NOMO-1 (cell line): ENCODE measurements at regions not wholly inside any gene's neighbourhood (a gene's known extent, or its start where the extent isn't known, plus 50 kb on each side); places are given as distances from the start of the nearest gene placed in this dataset.

Source experiments
- DNase-seq, 2 experiments: peaks; one replicate each; lab custom pipeline; 2025; ENCODE audit not compliant: unreplicated experiment in 2 of 2; lab: John Stamatoyannopoulos, UW

DNA sequence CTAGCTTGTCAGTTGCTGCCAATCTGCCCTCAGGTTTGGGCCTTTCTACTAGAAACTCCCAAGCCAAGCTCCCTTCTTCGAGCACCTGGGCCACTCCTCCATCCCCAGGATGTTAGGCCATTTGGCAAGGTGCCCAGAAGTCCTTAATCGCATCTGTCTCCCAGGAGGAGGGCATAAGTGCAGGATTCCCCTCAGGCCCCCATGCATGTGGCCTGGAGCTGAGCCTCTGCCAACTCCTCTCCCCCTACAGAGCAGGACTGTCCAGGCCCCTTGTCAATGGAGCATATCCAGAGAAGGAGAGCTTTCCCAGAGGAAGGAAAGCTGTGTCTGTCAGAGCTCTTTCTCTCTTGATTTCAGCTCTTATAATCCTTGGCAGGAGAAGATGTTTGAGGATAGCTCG lies 182.6 kb upstream of the ROPN1 start:
- DNase-seq: no peak

DNA sequence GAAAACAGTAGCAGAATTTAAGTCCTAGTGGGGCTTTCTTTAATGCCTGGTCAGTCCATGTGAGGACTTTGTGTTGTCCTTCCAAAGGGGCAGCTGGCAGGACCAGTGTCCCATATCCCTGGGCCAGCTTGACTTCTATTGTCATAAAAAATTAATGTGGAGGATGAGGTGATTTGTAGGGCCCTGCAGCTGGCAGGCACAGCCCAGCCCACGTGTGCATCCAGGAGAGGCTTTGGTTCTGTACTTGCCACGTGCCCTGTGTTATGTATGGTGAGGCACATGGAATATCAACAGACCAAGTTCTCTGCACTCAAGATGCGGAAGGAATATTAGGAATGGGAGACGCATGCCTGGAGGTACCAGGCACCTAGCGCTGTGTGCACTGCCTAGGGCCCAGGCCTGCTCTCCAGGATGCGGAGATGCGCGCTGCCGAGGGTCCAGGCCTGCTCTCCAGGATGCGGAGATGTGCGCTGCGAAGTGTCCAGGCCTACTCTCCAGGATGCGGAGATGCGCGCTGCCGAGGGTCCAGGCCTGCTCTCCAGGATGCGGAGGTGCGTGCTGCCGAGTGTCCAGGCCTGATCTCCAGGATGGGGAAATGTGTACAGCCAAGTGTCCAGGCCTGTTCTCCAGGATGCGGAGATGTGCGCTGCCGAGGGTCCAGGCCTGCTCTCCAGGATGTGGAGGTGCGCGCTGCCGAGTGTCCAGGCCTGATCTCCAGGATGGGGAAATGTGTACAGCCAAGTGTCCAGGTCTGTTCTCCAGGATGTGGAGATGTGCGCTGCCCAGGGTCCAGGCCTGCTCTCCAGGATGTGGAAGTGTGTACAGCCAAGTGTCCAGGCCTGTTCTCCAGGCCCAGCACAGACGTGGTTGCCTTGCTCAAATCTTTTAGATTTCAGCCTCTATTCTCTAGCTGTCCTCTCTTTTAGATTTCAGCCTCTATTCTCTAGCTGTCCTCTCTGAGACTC lies 183.3 kb upstream of the ROPN1 start:
- no peak for DNase-seq

DNA sequence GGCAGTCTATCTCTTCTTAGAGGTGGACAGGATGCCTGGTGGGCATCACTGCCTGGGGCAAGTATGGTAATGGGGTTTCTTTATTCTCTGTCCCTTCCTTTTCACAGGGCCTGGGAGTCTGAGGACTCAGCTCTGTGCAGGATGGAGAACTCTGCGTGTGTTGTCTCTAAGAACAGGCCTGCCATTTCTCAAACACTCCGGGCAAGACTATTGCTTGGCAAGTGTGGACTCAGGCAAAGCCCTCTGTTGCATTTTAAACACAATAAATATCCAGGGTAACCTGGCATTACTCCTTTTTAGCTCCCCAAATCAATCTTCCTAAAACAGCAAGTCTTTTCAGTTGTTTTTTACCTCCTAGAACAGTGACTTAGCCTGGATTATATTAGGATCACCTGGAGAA lies 185.1 kb upstream of the ROPN1 start:
- DNase-seq: no peak

DNA sequence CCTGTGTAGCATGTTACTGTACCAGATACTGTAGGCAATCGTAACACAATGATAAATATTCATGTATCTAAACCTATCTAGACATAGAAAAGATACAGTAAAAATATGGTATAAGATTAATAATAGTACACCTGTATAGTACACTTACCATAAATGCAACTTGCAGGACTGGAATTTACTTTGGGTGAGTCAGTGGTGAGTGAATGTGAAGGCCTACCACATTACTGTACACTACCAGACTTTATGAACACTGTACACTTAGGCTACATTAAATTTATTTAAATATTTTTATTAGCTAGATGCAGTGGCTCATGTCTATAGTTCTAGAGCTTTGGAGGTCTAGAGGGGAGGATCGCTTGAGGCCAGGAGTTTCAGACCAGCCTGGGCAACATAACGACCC lies 186.6 kb upstream of the ROPN1 start:
- DNase-seq: no peak

DNA sequence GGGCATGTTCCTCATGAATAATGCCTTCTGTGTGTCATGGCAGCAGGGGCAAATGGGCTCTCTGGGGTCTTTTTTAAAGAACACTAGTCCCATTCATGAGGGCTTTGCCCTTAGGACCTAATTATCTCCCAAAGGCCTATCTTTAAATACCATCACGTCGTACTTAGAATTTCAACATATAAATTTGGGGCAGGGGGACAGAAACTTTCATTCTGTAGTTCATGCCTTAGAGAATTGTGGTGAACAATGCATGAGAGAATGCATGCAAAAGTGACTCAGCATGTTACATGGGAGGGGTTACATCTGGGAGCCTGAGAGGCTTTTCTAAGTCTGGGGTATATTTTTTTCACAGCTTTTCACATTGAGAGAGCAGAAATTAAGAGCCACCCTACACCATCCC lies 208.5 kb upstream of the ROPN1 start:
- DNase-seq: no peak

DNA sequence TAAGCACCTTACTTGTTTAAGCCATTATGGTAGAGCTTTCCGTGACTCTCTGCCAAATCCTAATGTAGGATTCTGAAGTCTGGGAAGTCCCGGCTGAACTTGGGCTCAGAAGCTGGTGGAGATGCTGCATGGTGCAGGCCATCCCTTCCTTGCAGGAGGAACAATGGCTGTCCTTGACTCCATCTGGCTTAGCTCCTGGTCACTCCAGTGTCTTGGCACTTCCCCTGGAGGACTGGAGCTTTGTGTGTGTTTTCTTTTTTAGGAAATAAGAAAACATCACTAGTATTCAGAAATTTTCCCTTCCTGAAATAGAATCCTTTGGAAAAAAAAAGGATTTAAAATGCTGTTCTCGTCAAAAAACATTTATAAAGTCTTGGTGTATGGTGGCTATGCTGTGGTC lies 209.3 kb upstream of the ROPN1 start:
- no peak for DNase-seq

DNA sequence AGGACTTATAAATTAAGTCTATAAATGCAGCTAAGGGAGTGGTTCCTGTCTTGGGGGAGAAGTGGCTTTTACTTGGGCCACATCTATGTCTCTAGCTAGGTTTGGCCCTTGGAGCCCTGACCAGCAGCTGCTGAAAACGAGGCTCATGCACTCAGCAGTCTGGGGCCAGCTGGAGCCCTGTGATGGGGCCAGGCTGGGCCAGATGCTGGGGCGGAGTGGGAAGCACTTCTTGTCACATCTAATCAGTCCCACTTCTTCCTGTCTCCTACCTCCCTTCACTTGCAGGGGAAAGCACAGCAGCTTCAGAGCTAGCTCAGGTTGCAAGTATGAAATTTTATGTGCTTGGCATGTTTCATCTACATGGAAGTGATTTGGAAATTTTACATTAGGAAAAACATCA lies 209.9 kb upstream of the ROPN1 start:
- DNase-seq: no peak

DNA sequence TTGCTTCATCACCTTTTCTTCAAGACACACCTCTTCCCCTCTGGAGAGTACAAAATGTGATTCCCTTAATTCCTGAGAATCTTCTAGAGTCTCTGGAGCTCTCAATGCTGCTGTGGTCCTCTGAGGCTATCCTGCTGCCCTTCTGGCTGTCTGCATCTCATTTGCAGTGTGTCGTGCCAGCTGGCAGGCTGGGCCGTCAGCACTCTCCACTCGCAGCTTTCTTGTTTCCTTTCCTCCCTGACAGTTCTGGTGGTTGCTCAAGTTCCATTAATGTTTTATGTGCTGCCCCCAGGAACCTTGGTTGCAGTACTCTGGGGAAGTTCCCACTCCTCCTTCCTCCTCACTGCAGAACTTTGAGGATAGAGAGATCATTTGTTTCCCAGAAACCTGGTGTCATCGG lies 210.8 kb upstream of the ROPN1 start:
- DNase-seq: no peak

DNA sequence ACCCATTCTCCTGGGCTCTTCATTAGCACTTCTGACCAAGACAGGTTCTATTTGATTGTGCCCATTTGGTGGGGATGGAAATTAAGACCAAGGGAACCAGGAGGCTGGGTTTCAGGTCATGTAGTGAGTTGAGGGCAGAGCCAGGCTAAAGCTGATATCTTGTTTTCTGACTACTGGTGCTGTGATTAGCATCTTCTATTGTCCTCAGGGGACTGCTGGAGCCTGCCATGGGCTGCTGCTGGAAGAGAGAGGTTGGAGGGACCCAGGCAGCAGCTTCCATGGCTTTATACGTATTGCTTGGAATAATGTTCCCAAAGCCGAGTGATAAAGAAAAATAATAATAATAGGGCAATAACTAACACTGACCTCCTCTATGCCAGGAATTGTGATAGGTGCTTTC lies 211.4 kb upstream of the ROPN1 start:
- DNase-seq: no peak

DNA sequence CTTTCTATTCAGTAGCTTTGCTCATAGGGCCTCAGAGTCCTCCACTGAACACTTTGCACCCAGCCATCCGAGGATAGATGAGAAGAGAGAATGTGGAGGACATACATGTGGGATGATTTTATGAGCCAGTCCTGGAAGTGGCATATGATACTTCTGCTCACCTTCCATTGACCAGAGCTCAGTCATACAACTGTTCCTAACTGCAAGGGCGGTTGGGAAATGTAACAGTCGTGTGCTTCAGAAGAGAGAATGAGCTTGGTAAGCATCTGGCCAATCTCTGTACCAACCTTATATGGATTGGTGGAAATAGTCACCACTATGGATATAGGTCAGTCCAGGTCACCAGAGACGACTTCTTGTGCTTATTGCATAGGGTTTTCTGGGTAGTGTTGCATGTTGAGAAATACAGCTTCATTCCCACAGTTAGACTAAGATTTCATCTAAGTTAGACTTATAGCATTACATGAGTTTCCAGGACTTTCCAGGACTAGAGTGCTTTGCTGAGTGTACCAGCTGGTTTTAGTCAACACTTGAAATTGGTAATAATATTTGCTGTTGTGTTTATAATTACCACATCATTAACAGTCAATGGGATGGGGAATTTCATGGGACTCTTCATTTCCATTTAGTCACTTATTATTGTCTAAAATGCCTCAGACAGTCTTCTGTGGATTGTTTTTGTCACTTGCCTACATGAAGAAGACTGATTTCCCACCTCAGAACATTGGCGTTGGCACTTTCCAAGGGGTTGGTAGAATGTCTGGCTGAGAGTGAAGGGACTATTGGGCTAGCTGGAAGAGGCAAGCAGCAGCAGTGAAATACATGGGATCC lies 214.5 kb upstream of the ROPN1 start:
- DNase-seq: no peak

DNA sequence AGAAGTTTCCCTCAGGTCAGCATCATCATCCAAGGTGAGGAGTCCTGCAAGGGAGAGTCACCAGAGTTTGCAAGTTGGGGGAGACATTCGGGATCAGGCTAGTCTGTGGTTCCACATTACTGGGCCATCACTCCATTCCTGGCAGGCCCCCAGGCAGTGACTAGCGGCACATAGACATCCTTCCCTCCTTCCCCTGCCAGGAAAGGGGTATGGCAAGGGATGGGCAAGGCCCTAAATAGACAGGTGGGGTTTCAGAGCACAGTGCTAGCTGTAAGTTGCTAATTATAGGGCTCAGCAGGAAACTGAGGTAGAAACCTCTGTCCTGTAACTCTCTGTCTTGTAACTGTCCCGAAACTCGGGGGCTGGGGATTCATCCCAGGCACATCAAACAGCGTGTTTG lies 215.2 kb upstream of the ROPN1 start:
- DNase-seq: no peak

DNA sequence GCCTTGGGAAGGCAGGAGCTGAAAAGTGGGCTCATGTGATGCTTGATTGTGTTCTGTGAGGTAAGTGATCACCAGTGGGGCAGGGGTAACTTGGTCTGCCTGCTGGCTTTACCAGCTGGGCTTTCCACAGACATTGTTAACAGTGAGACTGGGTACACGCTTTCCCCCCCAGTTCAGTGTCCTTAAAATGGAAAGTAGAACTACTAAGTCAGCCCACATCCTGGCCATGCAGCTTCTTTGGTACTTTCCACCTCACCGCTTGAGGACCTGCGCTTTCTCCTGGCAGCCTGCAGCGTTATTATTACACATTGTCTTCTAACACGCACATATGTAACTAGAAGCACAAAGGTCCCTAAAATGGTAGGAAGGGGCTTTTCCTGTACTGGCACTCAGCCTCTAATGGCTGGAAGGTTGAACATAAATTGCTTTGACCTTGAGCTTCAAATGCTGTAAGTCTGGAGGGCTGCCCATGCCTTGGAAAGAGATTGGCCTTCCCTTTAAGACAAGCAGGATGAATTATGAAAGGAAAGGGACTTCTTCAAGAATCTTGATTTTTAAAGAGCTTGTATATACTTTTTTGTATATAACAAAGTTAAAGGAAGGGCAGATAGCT lies 216.1 kb upstream of the ROPN1 start:
- no peak for DNase-seq

DNA sequence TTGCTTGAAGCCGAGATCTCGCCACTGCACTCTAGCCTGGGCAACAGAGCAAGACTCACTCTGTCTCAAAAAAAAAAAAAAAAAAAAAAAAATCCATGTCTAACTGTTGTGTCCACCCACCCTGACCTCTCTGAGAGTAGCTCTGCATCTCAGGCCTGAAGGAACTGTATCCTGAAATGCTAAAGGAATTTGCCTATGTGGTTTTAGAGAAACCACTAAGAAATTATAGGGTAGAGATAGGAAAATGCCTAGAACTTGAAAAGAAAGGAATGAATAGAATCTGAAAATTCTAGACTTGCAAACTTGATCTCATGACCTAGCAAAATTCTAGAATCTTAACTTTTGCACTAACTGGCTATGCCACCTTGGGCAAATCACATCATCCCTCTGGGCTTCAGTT lies 217.5 kb upstream of the ROPN1 start:
- no peak for DNase-seq

DNA sequence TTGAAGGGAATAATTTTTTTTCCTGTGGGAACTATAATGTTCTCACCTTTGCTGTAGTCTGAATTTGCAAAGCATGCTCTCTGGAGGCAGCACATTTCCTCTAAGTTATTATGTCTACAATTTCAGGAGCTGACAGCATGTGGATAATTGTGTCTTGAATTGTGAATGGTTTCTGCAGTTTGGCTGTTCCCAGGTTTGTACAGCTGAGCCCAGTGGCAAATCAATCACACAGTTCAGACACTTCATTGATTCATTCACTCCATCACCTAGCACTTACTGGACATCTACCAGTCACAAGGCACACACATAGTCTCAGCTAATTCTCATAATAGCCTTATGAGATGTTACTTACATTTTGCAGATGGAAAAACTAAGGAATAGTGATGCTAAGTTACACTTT lies 219.0 kb upstream of the ROPN1 start:
- DNase-seq: no peak

DNA sequence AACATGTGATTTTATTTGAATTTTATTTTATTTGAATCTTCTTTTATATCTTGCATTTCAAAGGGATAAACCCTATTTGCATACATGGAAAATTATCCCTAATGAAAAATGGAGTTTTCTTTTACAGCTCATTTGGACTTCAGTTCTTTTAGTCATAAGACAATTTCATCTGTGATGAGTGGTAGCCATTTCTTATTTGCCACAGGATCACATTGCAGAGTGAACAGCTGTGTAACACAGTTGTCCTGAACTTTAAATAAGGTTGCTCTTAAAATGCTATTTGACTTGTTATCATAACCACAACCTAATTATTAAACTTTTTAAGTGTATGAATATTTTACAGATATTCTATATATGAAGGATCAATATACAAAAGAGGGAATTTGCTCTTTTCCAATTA lies 221.7 kb upstream of the ROPN1 start:
- DNase-seq: no peak

DNA sequence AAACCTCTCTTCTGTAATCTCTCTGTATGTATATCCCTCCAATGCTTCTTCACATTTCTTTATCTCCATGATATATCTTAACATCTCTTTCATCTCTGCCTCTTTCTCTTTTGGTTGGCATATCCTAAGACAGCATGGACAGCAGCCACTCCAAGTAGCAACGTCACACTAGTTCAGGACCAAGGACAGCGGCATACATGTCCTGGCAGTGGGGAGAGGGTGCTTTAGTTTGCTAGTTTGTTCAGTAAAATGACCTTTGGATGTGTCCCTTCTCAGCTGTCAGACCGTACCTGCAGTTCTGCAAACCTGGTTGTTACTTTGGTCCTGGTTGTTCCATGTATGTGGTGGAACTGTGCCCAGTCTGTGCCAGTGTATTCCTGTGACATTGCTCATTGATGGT lies 225.6 kb upstream of the ROPN1 start:
- peak in 1 of 2 experiments; percentile 2 for DNase-seq

DNA sequence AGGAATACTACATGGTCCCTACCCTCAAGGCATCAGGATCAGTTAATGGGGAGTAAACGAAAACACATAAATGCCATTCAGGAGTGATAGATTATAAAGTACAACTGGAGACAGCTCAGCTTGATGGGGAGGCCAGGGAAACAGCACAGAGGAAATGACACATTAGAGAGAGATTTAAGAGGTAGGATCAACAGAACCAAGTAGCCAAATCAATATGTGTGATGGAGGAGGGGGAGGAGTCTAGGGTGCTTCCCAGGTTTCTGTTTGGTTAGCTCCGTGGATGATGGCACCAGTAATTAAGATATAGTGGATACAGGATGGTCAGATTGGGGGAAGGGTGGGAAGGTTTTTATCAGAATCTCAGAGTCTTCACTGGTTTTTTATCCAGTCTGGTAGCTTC lies 229.5 kb upstream of the ROPN1 start:
- DNase-seq: no peak

DNA sequence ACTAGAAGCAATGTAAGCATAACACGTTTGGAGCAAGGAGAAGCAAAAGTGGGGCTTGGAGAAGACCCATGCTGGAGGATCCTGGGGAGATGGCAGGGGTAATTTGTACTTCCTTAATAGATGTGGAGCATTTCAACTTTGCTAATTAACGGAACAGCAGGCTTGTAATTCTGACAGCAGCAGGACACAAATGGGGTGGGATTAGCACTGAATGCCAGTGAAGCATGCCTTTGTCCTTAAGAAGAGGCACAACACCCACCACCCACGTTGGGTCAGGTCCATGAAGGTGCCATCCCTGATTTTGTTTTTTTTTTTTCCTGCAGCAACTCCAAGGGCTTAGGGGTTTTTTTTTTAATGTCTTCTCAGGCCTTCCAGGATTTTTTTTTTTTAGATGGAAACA lies 231.9 kb upstream of the ROPN1 start:
- no peak for DNase-seq

DNA sequence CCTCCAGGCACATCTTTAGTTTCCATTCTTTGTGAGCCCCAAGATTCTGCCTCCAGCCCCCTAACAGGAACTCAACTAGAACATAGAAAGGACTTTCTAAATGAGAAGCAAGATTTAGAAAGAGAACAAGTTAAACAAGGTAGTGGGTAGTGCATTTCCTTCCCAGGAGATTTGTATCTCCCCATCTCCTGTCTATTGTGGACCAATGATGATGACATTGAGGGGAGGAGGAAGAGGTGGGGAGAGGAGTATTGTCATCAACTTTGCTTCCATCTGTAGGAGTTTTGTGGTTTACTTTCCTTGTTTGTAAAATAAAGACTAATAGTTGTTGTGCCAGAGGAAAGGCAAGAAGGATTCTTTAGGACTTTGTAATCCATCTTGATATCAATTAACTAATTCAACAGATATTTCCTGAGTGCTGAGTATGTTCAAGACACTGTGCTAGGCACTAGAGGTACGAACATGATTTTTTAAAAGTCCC lies 235.3 kb upstream of the ROPN1 start:
- DNase-seq: no peak

DNA sequence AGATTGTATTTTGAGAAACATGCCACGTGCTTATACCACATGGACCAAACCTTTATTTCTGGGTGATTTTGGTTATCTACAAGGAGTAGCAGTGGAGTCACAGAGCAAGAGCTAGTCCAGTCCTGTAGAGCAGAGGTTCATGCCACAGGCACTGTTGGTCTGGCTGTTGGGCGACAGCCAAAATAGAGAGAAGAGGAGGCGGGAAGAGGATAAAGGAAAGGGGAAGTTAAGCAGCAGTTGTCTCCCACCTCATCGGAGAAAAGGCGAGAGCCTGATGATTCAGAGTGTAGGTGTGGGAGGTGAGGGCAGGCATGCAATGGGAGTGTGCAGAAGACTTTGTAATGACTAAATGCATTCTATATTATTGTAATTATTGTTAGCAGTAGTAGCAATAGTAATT lies 237.5 kb upstream of the ROPN1 start:
- no peak for DNase-seq

DNA sequence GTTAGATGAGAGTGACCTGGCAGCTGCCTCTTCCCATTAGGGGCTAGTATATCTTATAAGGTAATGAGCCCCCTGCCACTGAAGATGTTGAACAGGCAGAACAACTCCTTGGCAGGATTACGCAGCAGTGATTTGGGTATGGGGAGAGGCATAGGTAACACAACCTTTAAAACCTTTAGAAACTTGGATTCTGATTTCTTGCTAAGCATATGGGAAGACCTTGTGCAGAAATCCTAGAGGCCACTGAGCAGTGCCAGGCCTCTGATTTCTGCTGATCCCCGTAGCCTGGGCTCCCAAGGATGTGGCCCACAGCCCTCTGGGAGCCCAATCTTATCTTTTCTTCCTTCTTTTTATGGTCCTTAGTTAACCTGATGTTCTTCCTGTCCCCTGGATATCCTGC lies 237.9 kb upstream of the ROPN1 start:
- no peak for DNase-seq
